Mesendoderm (in vitro differentiated cells): ENCODE measurements at regions not wholly inside any gene's neighbourhood (a gene's known extent, or its start where the extent isn't known, plus 50 kb on each side); places are given as distances from the start of the nearest gene placed in this dataset.

Experiments
- DNase-seq: peaks from one replicate; pipeline ENCODE4 v3.0.0; 2013
- H2AK5ac ChIP-seq: 2 replicates; pipeline ENCODE4 v1.6.1; 2013; ENCODE audit warnings: low read length, inconsistent platforms
- H2BK120ac ChIP-seq: 2 replicates; pipeline ENCODE4 v1.6.1; 2013; ENCODE audit warnings: low read depth, mild to moderate bottlenecking, low read length, moderate library complexity, mixed read lengths
- H2BK15ac ChIP-seq: replicated peaks from 2 replicates; pipeline ENCODE4 v1.6.1; 2013; ENCODE audit warnings: low read depth, mild to moderate bottlenecking, moderate library complexity
- H2BK5ac ChIP-seq: 2 replicates; pipeline ENCODE4 v1.6.1; 2013; ENCODE audit warnings: low read length, inconsistent platforms
- H3K18ac ChIP-seq: 2 replicates; pipeline ENCODE4 v1.6.1; 2013; ENCODE audit warnings: mild to moderate bottlenecking, low read length, mixed read lengths
- H3K23ac ChIP-seq: one replicate; pipeline ENCODE4 v1.6.1; 2013; ENCODE audit warnings: low read length
- H3K27ac ChIP-seq: 2 replicates; pipeline ENCODE4 v1.5.1; 2013; ENCODE audit warnings: low read depth, mild to moderate bottlenecking, inconsistent platforms, low read length, moderate library complexity
- H3K27me3 ChIP-seq: 2 replicates; pipeline ENCODE4 v1.6.1; 2013; ENCODE audit warnings: low read length, control low read depth, mild to moderate bottlenecking, inconsistent platforms; ENCODE audit not compliant: insufficient read depth, poor library complexity
- H3K36me3 ChIP-seq: 2 replicates; pipeline ENCODE4 v1.6.1; 2013; ENCODE audit warnings: low read length, inconsistent platforms; ENCODE audit not compliant: control insufficient read depth, insufficient read depth
- H3K4ac ChIP-seq: one replicate; pipeline ENCODE4 v1.6.1; 2013; ENCODE audit warnings: low read depth, mild to moderate bottlenecking, low read length, moderate library complexity
- H3K4me1 ChIP-seq: 2 replicates; pipeline ENCODE4 v1.6.1; 2013; ENCODE audit warnings: low read depth, low read length, inconsistent platforms; ENCODE audit not compliant: control insufficient read depth
- H3K4me2 ChIP-seq: 2 replicates; pipeline ENCODE4 v1.6.1; 2013; ENCODE audit warnings: low read length
- H3K4me3 ChIP-seq: 2 replicates; pipeline ENCODE4 v1.5.1; 2013; ENCODE audit warnings: mild to moderate bottlenecking, low read length
- H3K56ac ChIP-seq: one replicate; pipeline ENCODE4 v1.6.1; 2013; ENCODE audit warnings: low read length
- H3K79me1 ChIP-seq: 2 replicates; pipeline ENCODE4 v1.6.1; 2013; ENCODE audit warnings: low read length, inconsistent platforms
- H3K79me2 ChIP-seq: 2 replicates; pipeline ENCODE4 v1.6.1; 2013; ENCODE audit warnings: mild to moderate bottlenecking, low read length; ENCODE audit not compliant: control insufficient read depth, insufficient read depth
- H3K9ac ChIP-seq: 2 replicates; pipeline ENCODE4 v1.6.1; 2013; ENCODE audit warnings: low read length, inconsistent platforms
- H4K5ac ChIP-seq: one replicate; pipeline ENCODE4 v1.6.1; 2013; ENCODE audit warnings: low read length
- H4K8ac ChIP-seq: one replicate; pipeline ENCODE4 v1.6.1; 2013; ENCODE audit warnings: low read depth, mild to moderate bottlenecking, control low read depth, low read length, moderate library complexity
- WGBS: extraction: QIAGEN DNeasy Blood & Tissue Kit; methylation state at CpG from one replicate; pipeline ENCODE4 v1.1.7; 2013; ENCODE audit warnings: low lambda C conversion rate, missing lambda C conversion rate; ENCODE audit not compliant: insufficient coverage; ENCODE audit errors: extremely low coverage; 5-methylcytosine and 5-hydroxymethylcytosine counted together

DNA sequence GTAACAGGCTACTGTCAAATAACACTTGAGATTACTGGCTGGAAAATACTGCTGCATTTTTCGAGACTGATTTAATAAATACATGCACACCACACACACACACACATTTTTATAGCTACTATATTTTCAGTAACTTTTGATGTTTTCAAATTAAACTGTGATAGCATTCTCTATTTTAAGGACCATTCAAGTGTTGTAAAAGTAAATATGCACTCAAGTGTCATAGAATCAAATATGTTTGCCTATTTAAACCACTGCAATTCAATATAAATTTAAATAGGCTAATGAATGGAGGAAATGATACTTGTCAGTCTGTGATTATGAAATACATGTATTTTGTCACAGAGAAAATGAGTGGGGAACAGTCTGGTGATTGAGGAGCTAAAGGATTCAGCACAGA lies 86.7 kb upstream of the TUBA3C start:
- Histone ChIP-seq H2BK5ac (no peak overlapping the region), H3K4ac (no peak overlapping the region), H4K8ac (no peak overlapping the region), H3K79me2 (no peaks in the 10 kb centered on the region), H3K56ac (no peak overlapping the region), H3K9ac (no peak overlapping the region), H3K79me1 (no peaks in the 10 kb centered on the region), H3K4me3 (no peak overlapping the region), H2BK120ac (no peak overlapping the region), H3K27me3 (no peaks in the 10 kb centered on the region), H3K36me3 (no peaks in the 10 kb centered on the region), H2BK15ac (no peak overlapping the region), H4K5ac (no peak overlapping the region), H3K23ac (no peak overlapping the region), H3K4me1 (no peaks in the 10 kb centered on the region), H3K4me2 (no peak overlapping the region), H2AK5ac (no peak overlapping the region), H3K27ac (no peak overlapping the region), H3K18ac (no peak overlapping the region)
- no CpG with 5 or more reads among the region's 1 CpG for WGBS
- no peak for DNase-seq

DNA sequence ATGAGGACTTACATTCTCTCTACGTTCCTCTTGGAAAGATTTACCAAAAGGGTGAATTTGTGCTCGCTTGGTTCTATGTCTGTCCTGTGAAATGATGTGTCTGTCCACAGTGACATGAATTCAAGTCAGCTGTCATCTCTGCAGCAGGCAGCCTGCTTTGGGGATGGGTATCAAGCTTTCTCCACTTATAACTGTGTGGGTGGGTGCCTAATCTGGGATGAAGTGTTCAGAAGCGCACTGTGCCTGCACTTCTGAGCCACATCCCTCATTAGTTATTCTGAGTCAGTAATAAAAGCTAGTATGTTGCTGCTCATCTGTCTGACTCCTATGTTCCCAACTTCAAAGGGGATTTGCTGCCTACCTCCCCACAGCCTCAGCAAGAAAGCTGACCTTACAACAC lies 86.1 kb upstream of the TUBA3C start:
- Histone ChIP-seq H2BK120ac (no peak overlapping the region), H3K4me3 (peak overlapping the region; percentile 13), H3K4ac (no peak overlapping the region), H3K18ac (no peak overlapping the region), H3K36me3 (no peaks in the 10 kb centered on the region), H2BK5ac (no peak overlapping the region), H3K4me2 (no peak overlapping the region), H3K79me1 (no peaks in the 10 kb centered on the region), H3K79me2 (no peaks in the 10 kb centered on the region), H3K27ac (no peak overlapping the region), H3K23ac (no peak overlapping the region), H3K4me1 (no peaks in the 10 kb centered on the region), H3K56ac (no peak overlapping the region), H4K8ac (no peak overlapping the region), H3K27me3 (no peaks in the 10 kb centered on the region), H2AK5ac (no peak overlapping the region), H3K9ac (no peak overlapping the region), H4K5ac (no peak overlapping the region), H2BK15ac (no peak overlapping the region)
- no CpG with 5 or more reads among the region's 3 CpGs for WGBS
- no peak for DNase-seq

DNA sequence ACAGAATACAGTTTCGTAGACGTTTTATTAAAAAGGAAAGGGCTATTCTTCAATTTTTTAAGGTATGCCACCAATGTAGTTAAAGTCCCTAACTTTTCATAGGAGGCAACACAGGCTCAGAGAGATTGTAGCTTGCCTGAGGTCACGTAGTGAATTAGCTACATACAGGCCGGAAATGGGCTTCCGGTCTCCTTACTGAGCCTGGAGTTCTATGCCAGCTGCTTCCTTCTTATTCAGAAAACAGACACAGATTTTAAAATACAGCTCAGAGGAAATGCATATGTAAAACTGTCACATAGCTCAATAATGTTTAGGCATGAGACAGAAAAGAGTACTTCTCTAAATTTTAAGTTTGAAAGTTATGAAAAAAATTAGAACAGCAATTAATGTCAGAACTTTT lies 85.4 kb upstream of the TUBA3C start:
- Histone ChIP-seq H3K79me2 (no peaks in the 10 kb centered on the region), H3K4me2 (no peak overlapping the region), H3K18ac (no peak overlapping the region), H2BK5ac (no peak overlapping the region), H3K79me1 (no peaks in the 10 kb centered on the region), H2AK5ac (no peak overlapping the region), H3K23ac (no peak overlapping the region), H3K27me3 (no peaks in the 10 kb centered on the region), H3K56ac (no peak overlapping the region), H2BK120ac (no peak overlapping the region), H3K9ac (no peak overlapping the region), H3K4me1 (no peaks in the 10 kb centered on the region), H2BK15ac (no peak overlapping the region), H3K4me3 (no peak overlapping the region), H3K36me3 (no peaks in the 10 kb centered on the region), H4K5ac (no peak overlapping the region), H3K27ac (no peak overlapping the region), H3K4ac (no peak overlapping the region), H4K8ac (no peak overlapping the region)
- DNase-seq, result no peak
- no CpG with 5 or more reads among the region's 5 CpGs for WGBS

DNA sequence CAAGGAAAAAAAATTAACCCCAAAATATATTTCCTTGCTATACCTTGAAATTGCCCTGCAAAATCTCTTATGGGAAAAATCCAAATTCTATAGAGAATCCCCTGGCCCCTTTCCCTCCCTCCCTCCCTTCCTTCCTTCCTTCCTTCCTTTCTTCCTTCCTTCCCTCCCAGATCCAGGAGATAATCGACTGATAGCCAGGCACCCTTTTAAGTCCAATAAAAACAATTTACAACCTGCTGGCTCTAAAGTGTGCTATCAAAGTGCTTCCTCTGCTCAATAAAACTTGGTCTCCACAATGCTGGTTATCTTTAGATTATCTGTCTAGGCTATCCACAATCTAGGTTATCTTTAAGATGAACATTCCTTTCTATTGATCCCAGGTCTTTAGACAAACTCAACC lies 83.1 kb upstream of the TUBA3C start:
- no peak overlapping the region for H3K4ac ChIP-seq
- H3K79me1 ChIP-seq, result no peaks in the 10 kb centered on the region
- no peak overlapping the region for H2BK15ac ChIP-seq
- H3K36me3 ChIP-seq, result no peaks in the 10 kb centered on the region
- H3K56ac ChIP-seq, result no peak overlapping the region
- H3K18ac ChIP-seq, result no peak overlapping the region
- no peak for DNase-seq
- H4K5ac ChIP-seq, result no peak overlapping the region
- H4K8ac ChIP-seq, result no peak overlapping the region
- H2BK120ac ChIP-seq, result no peak overlapping the region
- no peaks in the 10 kb centered on the region for H3K27me3 ChIP-seq
- H3K4me2 ChIP-seq, result no peak overlapping the region
- WGBS, result no CpG with 5 or more reads among the region's 1 CpG
- no peaks in the 10 kb centered on the region for H3K4me1 ChIP-seq
- no peak overlapping the region for H3K9ac ChIP-seq
- H3K23ac ChIP-seq, result no peak overlapping the region
- no peak overlapping the region for H2AK5ac ChIP-seq
- H3K27ac ChIP-seq, result no peak overlapping the region
- H3K4me3 ChIP-seq, result no peak overlapping the region
- no peaks in the 10 kb centered on the region for H3K79me2 ChIP-seq
- H2BK5ac ChIP-seq, result no peak overlapping the region

DNA sequence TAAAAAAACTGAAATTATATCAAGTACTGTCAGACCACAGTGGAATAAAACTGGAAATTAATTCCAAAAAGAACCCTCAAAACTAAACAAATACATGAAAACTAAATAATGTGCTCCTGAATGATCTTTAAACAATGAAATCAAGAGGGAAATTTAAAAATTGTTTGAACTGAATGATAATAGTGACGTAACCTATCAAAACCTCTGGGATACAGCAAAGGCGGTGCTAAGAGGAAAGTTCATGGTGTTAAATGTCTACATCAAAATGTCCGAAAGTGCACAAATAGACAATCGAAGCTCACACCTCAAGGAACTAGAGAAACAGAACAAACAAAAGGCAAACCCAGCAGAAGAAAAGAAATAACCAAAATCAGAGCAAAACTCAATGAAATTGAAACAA lies 70.8 kb upstream of the TUBA3C start:
- Histone ChIP-seq H3K56ac (no peak overlapping the region), H3K36me3 (no peaks in the 10 kb centered on the region), H3K4me1 (no peaks in the 10 kb centered on the region), H3K79me2 (no peaks in the 10 kb centered on the region), H3K27me3 (no peaks in the 10 kb centered on the region), H3K4me3 (no peak overlapping the region), H3K23ac (no peak overlapping the region), H3K79me1 (no peaks in the 10 kb centered on the region), H4K8ac (no peak overlapping the region), H3K18ac (no peak overlapping the region), H3K4me2 (no peak overlapping the region), H2BK15ac (no peak overlapping the region), H4K5ac (no peak overlapping the region), H3K27ac (no peak overlapping the region), H2BK5ac (no peak overlapping the region), H2BK120ac (no peak overlapping the region), H3K4ac (no peak overlapping the region), H2AK5ac (no peak overlapping the region), H3K9ac (no peak overlapping the region)
- DNase-seq, result no peak
- no CpG with 5 or more reads among the region's 4 CpGs for WGBS

DNA sequence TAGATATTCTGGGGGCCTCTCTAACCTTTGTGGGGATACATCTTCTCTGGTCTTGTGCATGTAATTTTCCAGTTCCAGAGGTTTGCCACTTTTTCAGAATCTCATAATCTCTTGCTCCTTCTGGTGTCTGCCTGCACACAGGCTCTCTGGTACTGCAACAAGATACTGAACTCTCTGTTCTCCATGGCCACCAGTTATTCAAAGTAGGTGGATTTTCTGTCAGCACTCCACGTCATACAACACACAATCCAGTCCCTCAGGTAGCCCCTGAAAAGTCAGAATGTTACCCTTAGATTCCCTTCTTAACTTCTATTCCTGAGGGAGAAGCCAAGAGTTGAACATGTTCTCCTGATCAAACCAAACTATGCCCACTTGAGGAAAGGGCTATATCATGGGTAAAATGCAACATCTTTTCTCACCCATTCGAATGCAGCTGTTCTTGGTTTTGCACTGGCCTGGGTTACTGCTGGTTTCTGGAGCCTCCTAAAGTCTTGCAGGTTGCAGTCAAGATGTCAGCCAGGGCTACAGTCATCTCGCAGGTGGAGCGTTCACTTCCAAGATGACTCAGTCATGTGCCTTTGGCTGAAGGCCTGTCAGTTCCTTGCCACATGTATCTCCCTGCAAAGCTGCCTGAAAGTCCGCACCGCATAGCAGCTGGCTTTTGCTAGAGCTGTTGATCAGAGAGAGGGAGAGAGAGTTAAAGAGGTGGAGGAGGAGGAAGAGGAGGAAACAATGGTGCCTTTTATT lies 57.7 kb upstream of the TUBA3C start:
- Histone ChIP-seq H3K4me3 (no peak overlapping the region), H4K8ac (no peak overlapping the region), H2BK15ac (no peak overlapping the region), H2BK5ac (no peak overlapping the region), H4K5ac (no peak overlapping the region), H2BK120ac (no peak overlapping the region), H3K27ac (no peak overlapping the region), H3K18ac (no peak overlapping the region), H3K27me3 (no peaks in the 10 kb centered on the region), H2AK5ac (no peak overlapping the region), H3K36me3 (no peaks in the 10 kb centered on the region), H3K4me1 (no peaks in the 10 kb centered on the region), H3K23ac (no peak overlapping the region), H3K4me2 (no peak overlapping the region), H3K9ac (no peak overlapping the region), H3K79me1 (no peaks in the 10 kb centered on the region), H3K56ac (no peak overlapping the region), H3K4ac (no peak overlapping the region), H3K79me2 (no peaks in the 10 kb centered on the region)
- DNase-seq, result no peak
- no CpG with 5 or more reads among the region's 6 CpGs for WGBS
